ENCODE measurements at regions not wholly inside any gene's neighbourhood (a gene's known extent, or its start where the extent isn't known, plus 50 kb on each side); places are given as distances from the start of the nearest gene placed in this dataset.

DNA sequence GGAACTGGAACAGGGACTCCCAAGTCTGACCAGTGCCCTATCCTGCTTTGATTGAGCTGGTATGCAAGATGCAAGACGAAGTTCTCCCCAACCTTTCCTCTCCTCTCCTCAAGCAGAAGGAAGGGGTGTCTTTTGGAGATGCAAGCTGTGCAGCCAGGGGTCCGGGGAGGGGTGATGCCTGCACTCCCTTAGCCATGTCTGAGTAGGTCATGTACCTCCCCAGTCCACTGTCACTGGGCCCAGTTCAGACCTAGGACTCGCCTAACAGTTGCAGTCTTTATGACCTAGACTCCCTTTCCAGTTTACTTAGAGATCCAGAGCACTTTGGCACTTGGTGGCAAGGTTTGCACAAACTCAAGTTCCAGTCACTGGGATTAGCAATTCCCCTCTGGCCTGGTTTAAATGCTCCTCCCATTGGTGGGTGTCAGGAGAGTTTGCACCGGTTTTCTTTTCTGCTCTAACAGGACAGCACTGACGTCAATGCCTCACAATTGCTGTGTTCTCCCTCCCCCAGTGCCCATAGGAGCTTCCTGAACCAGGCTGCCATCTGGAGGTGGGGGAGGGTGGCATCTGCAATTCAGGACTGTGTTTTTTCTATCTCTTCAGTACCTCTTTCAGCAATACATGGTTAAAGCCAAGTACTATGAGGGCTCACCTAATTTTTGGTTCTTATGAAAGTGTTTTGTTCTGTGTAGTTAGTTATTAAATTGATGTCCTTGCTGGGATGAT lies 782.2 kb downstream of the ARAP2 start:
- H3K27me3 Mint-ChIP-seq = no peaks in the 10 kb centered on the region
- ATAC-seq (replicated peaks in 1 of 4) (no peak), DNase-seq (no peak)
- Histone ChIP-seq H3K4me3 (ENCODE audit: control insufficient read depth in 1 of 2, extremely low read depth in 1 of 2, low read length in 1 of 2) (no peak overlapping the region), H3K4me1 (ENCODE audit: control insufficient read depth in 1 of 2, extremely low read depth in 1 of 2, insufficient read depth in 2 of 2, low read length in 2 of 2) (no peaks in the 10 kb centered on the region), H3K27me3 (replicated peaks in 1 of 2; ENCODE audit: control insufficient read depth in 2 of 2, extremely low read depth in 1 of 2, insufficient read depth in 2 of 2, low read length in 1 of 2) (no peaks in the 10 kb centered on the region), H3K27ac (ENCODE audit: low read length) (no peak overlapping the region), H3K36me3 (ENCODE audit: control insufficient read depth in 2 of 2, extremely low read depth in 1 of 2, insufficient read depth in 1 of 2, low read length in 1 of 2) (no peaks in the 10 kb centered on the region), H3K9me3 (no peaks in the 10 kb centered on the region)
- no peak overlapping the region for H3K4me3 Mint-ChIP-seq
- H3K9me3 Mint-ChIP-seq = peaks cover 12 to 34% (median 19%) of the 10 kb centered on the region in 3 donors
- ChIA-PET CTCF (no interaction called here), POLR2A (no interaction called here)
- 92% methylated on average over 2 of the region's 5 CpGs for WGBS (ENCODE audit: insufficient coverage)
- H3K27ac Mint-ChIP-seq = no peak overlapping the region
- H3K36me3 Mint-ChIP-seq = no peaks in the 10 kb centered on the region
- H3K4me1 Mint-ChIP-seq = no peaks in the 10 kb centered on the region

DNA sequence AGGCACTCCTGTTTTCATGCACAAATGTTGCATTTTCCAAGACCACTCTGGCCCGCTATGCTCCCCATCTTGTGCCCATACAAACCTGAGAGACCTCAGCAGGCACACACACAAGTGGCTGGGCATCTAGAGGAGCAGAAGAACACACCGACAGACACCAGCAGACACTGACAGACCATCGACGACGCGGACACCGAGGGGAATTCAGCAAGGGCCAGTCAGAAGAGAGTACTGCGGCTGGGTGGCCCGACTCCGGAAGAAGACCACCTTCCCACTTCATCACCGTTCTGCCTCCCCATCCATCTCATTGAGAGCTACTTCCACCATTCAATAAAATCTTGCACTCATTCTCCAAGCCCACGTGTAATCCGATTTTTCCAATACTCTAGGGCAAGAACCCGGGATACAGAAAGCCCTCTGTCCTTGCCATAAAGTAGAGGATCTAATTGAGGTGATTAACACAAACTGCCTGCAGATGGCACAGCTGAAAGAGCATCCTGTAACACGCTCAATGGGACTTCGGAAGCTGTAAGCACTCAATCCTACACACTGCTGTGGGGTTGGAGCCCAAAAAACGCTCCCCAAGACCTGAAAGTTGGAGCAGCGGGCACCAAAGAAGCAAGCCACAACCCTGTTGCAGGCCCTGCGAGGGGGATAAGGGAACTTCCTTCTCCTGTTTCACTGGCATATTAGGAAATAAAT lies 780.9 kb downstream of the ARAP2 start:
- H3K36me3 ChIP-seq (ENCODE audit: control insufficient read depth in 2 of 2, extremely low read depth in 1 of 2, insufficient read depth in 1 of 2, low read length in 1 of 2) = no peaks in the 10 kb centered on the region
- CTCF ChIA-PET = no interaction called here
- no peaks in the 10 kb centered on the region for H3K36me3 Mint-ChIP-seq
- H3K27ac Mint-ChIP-seq = no peak overlapping the region
- H3K4me1 ChIP-seq (ENCODE audit: control insufficient read depth in 1 of 2, extremely low read depth in 1 of 2, insufficient read depth in 2 of 2, low read length in 2 of 2) = no peaks in the 10 kb centered on the region
- H3K27ac ChIP-seq (ENCODE audit: low read length) = no peak overlapping the region
- no peaks in the 10 kb centered on the region for H3K9me3 ChIP-seq
- 96% methylated on average over 9 of the region's 19 CpGs for WGBS (ENCODE audit: insufficient coverage)
- H3K4me3 Mint-ChIP-seq = no peak overlapping the region
- no peaks in the 10 kb centered on the region for H3K4me1 Mint-ChIP-seq
- H3K27me3 Mint-ChIP-seq = no peaks in the 10 kb centered on the region
- H3K9me3 Mint-ChIP-seq = peaks cover 5 to 27% (median 17%) of the 10 kb centered on the region in 3 donors
- DNase-seq = no peak
- POLR2A ChIA-PET = no interaction called here
- no peak overlapping the region for H3K4me3 ChIP-seq (ENCODE audit: control insufficient read depth in 1 of 2, extremely low read depth in 1 of 2, low read length in 1 of 2)
- ATAC-seq (replicated peaks in 1 of 4) = no peak
- H3K27me3 ChIP-seq (replicated peaks in 1 of 2; ENCODE audit: control insufficient read depth in 2 of 2, extremely low read depth in 1 of 2, insufficient read depth in 2 of 2, low read length in 1 of 2) = no peaks in the 10 kb centered on the region

DNA sequence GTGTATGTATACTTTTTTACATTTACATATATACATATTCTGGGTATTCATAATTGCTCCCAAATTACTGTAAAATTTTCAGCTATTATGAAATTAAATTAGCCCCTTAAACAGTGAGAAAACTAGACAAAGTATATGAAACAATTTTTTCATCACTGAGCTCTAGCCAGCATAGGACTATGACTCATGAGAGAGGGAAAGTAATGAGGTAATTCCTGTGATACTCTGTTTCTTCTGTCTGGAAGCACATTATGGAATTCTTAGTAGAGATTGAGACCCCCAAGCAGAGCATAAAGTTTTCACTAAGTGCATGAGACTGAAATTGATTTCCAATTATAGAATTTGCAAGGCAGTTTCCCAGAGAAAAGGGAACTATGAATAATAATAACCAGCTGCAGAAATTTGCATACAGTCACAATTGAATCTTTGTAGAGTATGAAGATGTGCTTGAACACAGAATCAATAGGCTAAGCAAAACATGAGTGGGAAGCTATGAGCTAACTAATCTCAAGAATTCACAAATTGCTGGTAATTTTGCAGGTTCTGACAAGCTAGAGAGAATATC lies 779.3 kb downstream of the ARAP2 start:
- Mint-ChIP-seq H3K27ac (no peak overlapping the region), H3K27me3 (no peaks in the 10 kb centered on the region), H3K36me3 (no peaks in the 10 kb centered on the region), H3K4me3 (no peak overlapping the region), H3K9me3 (peaks cover 0 to 18% (median 16%) of the 10 kb centered on the region in 3 donors), H3K4me1 (no peaks in the 10 kb centered on the region)
- no peak for ATAC-seq (replicated peaks in 1 of 4)
- no peak for DNase-seq
- Histone ChIP-seq H3K36me3 (ENCODE audit: control insufficient read depth in 2 of 2, extremely low read depth in 1 of 2, insufficient read depth in 1 of 2, low read length in 1 of 2) (no peaks in the 10 kb centered on the region), H3K4me1 (ENCODE audit: control insufficient read depth in 1 of 2, extremely low read depth in 1 of 2, insufficient read depth in 2 of 2, low read length in 2 of 2) (no peaks in the 10 kb centered on the region), H3K27ac (ENCODE audit: low read length) (no peak overlapping the region), H3K27me3 (replicated peaks in 1 of 2; ENCODE audit: control insufficient read depth in 2 of 2, extremely low read depth in 1 of 2, insufficient read depth in 2 of 2, low read length in 1 of 2) (no peaks in the 10 kb centered on the region), H3K9me3 (no peaks in the 10 kb centered on the region), H3K4me3 (ENCODE audit: control insufficient read depth in 1 of 2, extremely low read depth in 1 of 2, low read length in 1 of 2) (no peak overlapping the region)
- CTCF ChIA-PET = no interaction called here
- POLR2A ChIA-PET = no interaction called here

DNA sequence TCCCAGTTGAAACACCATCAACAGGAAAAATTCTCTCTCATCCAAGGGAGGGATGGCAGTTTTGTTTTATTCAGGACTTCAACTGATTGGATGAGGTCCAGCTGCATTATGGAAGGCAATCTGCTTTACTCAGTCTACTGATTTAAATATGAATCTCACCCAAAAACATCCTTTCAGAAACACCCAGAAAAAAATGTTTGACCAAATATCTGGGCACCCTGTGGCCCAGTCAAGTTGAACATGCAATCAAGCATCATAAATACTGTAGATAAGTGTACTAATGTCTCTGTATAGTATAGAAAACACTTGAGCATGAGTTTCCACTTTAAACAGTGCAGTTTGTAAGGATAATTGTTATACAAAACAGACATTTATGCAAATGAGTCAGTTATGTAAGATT lies 753.2 kb downstream of the ARAP2 start:
- no peaks in the 10 kb centered on the region for H3K4me1 Mint-ChIP-seq
- H3K4me1 ChIP-seq (ENCODE audit: control insufficient read depth in 1 of 2, extremely low read depth in 1 of 2, insufficient read depth in 2 of 2, low read length in 2 of 2) = no peaks in the 10 kb centered on the region
- H3K9me3 ChIP-seq = no peaks in the 10 kb centered on the region
- no peaks in the 10 kb centered on the region for H3K27me3 Mint-ChIP-seq
- no peak overlapping the region for H3K27ac ChIP-seq (ENCODE audit: low read length)
- POLR2A ChIA-PET = no interaction called here
- no peaks in the 10 kb centered on the region for H3K36me3 ChIP-seq (ENCODE audit: control insufficient read depth in 2 of 2, extremely low read depth in 1 of 2, insufficient read depth in 1 of 2, low read length in 1 of 2)
- no peaks in the 10 kb centered on the region for H3K36me3 Mint-ChIP-seq
- H3K27me3 ChIP-seq (replicated peaks in 1 of 2; ENCODE audit: control insufficient read depth in 2 of 2, extremely low read depth in 1 of 2, insufficient read depth in 2 of 2, low read length in 1 of 2) = no peaks in the 10 kb centered on the region
- no peak overlapping the region for H3K4me3 ChIP-seq (ENCODE audit: control insufficient read depth in 1 of 2, extremely low read depth in 1 of 2, low read length in 1 of 2)
- no peak overlapping the region for H3K27ac Mint-ChIP-seq
- ATAC-seq (replicated peaks in 1 of 4) (no peak), DNase-seq (no peak)
- no peaks in the 10 kb centered on the region for H3K9me3 Mint-ChIP-seq
- H3K4me3 Mint-ChIP-seq = no peak overlapping the region
- CTCF ChIA-PET = no interaction called here

DNA sequence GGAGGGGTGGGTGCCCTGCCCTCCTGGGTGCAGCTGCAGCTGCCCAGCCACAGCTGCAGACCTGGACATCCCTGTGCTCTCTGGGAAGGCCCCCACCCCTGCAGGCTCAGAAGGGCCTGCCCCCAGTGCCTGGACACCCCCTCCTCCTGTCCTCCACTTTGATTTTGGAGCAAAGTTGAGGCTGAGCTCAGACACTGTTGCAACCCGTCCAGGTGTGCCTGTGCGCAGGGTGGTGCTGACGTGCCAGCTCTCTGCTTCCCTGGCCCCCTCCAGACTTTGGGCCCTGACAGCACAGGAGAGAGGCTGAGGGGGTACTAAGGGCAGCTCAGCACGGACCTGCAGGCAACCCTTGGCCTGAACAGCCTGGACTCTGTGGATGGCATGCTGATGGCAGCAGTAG lies 750.3 kb downstream of the ARAP2 start:
- Histone ChIP-seq H3K9me3 (no peaks in the 10 kb centered on the region), H3K27ac (ENCODE audit: low read length) (no peak overlapping the region), H3K27me3 (replicated peaks in 1 of 2; ENCODE audit: control insufficient read depth in 2 of 2, extremely low read depth in 1 of 2, insufficient read depth in 2 of 2, low read length in 1 of 2) (no peaks in the 10 kb centered on the region), H3K4me3 (ENCODE audit: control insufficient read depth in 1 of 2, extremely low read depth in 1 of 2, low read length in 1 of 2) (no peak overlapping the region), H3K36me3 (ENCODE audit: control insufficient read depth in 2 of 2, extremely low read depth in 1 of 2, insufficient read depth in 1 of 2, low read length in 1 of 2) (no peaks in the 10 kb centered on the region), H3K4me1 (ENCODE audit: control insufficient read depth in 1 of 2, extremely low read depth in 1 of 2, insufficient read depth in 2 of 2, low read length in 2 of 2) (no peaks in the 10 kb centered on the region)
- Mint-ChIP-seq H3K9me3 (no peaks in the 10 kb centered on the region), H3K4me3 (no peak overlapping the region), H3K4me1 (no peaks in the 10 kb centered on the region), H3K27me3 (no peaks in the 10 kb centered on the region), H3K27ac (no peak overlapping the region), H3K36me3 (no peaks in the 10 kb centered on the region)
- ChIA-PET POLR2A (no interaction called here), CTCF (no interaction called here)
- ATAC-seq (replicated peaks in 1 of 4) = no peak
- 8% methylated on average over 4 of the region's 4 CpGs for WGBS (ENCODE audit: insufficient coverage)
- no peak for DNase-seq

DNA sequence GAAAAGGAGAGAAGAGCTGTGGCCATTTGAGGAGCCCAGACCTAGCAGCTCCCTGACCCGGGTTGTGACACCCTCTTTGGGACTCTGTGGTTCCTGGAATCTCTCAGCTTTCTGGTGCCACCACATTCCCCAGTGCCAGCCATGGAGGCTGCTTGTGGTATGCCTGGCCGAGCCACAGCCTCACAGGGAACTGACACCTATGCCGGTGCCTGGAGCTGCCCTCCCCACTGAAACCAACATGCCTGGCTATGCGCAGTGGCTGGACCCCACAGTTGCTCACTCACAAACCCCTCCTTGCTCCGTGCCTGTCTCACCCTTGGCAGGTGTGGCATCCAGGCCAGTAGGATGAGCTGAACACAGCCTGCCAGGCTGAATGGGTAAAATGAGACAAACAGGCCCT lies 749.4 kb downstream of the ARAP2 start:
- no peaks in the 10 kb centered on the region for H3K27me3 ChIP-seq (replicated peaks in 1 of 2; ENCODE audit: control insufficient read depth in 2 of 2, extremely low read depth in 1 of 2, insufficient read depth in 2 of 2, low read length in 1 of 2)
- no peak overlapping the region for H3K4me3 ChIP-seq (ENCODE audit: control insufficient read depth in 1 of 2, extremely low read depth in 1 of 2, low read length in 1 of 2)
- H3K36me3 ChIP-seq (ENCODE audit: control insufficient read depth in 2 of 2, extremely low read depth in 1 of 2, insufficient read depth in 1 of 2, low read length in 1 of 2) = no peaks in the 10 kb centered on the region
- ATAC-seq (replicated peaks in 1 of 4) (no peak), DNase-seq (no peak)
- CTCF ChIA-PET = no interaction called here
- H3K9me3 ChIP-seq = no peaks in the 10 kb centered on the region
- POLR2A ChIA-PET = no interaction called here
- no peak overlapping the region for H3K4me3 Mint-ChIP-seq
- H3K4me1 ChIP-seq (ENCODE audit: control insufficient read depth in 1 of 2, extremely low read depth in 1 of 2, insufficient read depth in 2 of 2, low read length in 2 of 2) = no peaks in the 10 kb centered on the region
- 94% methylated on average over 5 of the region's 5 CpGs for whole genome bisulfite sequencing (ENCODE audit: insufficient coverage)
- no peaks in the 10 kb centered on the region for H3K27me3 Mint-ChIP-seq
- no peak overlapping the region for H3K27ac Mint-ChIP-seq
- no peaks in the 10 kb centered on the region for H3K4me1 Mint-ChIP-seq
- no peak overlapping the region for H3K27ac ChIP-seq (ENCODE audit: low read length)
- H3K9me3 Mint-ChIP-seq = no peaks in the 10 kb centered on the region
- no peaks in the 10 kb centered on the region for H3K36me3 Mint-ChIP-seq
